ENCODE measurements at regions not wholly inside any gene's neighbourhood (a gene's known extent, or its start where the extent isn't known, plus 50 kb on each side); places are given as distances from the start of the nearest gene placed in this dataset.

DNA sequence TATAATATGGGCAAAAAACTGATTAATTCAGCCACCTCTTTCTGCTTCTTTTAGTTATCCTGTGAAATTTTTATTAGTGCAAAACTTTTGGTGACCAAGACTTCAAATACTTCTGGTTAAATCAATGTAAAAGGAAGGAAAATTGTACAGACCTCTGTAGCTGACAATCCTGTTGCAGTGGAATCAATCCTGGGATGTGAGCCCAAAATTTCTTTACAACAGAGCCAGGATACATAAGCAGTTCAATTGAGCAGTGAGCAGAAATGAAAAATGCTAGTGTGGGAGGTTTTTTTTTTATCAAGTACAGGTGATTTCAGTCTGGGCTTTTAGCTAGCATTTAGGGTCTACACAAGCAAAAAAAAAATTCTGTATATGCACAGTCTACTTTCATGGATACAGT lies 398.0 kb downstream of the OTOL1 start:
- Histone ChIP-seq H3K4me3 (replicated peaks; ENCODE audit: low read depth, low read length) (no peak overlapping the region), H3K27me3 (replicated peaks; ENCODE audit: control insufficient read depth, insufficient read depth, low read length) (no peaks in the 10 kb centered on the region), H3K36me3 (ENCODE audit: control insufficient read depth, insufficient read depth, low read length) (no peaks in the 10 kb centered on the region)
- TF ChIP-seq, protein P1, sequence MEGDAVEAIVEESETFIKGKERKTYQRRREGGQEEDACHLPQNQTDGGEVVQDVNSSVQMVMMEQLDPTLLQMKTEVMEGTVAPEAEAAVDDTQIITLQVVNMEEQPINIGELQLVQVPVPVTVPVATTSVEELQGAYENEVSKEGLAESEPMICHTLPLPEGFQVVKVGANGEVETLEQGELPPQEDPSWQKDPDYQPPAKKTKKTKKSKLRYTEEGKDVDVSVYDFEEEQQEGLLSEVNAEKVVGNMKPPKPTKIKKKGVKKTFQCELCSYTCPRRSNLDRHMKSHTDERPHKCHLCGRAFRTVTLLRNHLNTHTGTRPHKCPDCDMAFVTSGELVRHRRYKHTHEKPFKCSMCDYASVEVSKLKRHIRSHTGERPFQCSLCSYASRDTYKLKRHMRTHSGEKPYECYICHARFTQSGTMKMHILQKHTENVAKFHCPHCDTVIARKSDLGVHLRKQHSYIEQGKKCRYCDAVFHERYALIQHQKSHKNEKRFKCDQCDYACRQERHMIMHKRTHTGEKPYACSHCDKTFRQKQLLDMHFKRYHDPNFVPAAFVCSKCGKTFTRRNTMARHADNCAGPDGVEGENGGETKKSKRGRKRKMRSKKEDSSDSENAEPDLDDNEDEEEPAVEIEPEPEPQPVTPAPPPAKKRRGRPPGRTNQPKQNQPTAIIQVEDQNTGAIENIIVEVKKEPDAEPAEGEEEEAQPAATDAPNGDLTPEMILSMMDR (IDR thresholded peaks at IDR 0.05; ENCODE audit: insufficient read depth, low read length, poor library complexity, severe bottlenecking) = no peak
- DNase-seq (ENCODE audit: extremely low read depth, insufficient read length) = no peak

- H3K4me3 ChIP-seq (replicated peaks; ENCODE audit: low read depth, low read length) = no peak overlapping the region
- no peaks in the 10 kb centered on the region for H3K36me3 ChIP-seq (ENCODE audit: control insufficient read depth, insufficient read depth, low read length)
- H3K27me3 ChIP-seq (replicated peaks; ENCODE audit: control insufficient read depth, insufficient read depth, low read length) = no peaks in the 10 kb centered on the region
- DNase-seq (ENCODE audit: extremely low read depth, insufficient read length) = no peak
- TF ChIP-seq, protein P1 (IDR thresholded peaks at IDR 0.05; ENCODE audit: insufficient read depth, low read length, poor library complexity, severe bottlenecking) = no peak
These were observed 409.0 kb downstream of the OTOL1 start for GRCh38 chr3:161905520-161906132.

GRCh38 chr3:161913786-161914389 lies 417.3 kb downstream of the OTOL1 start:
- TF ChIP-seq, protein P1 (IDR thresholded peaks at IDR 0.05; ENCODE audit: insufficient read depth, low read length, poor library complexity, severe bottlenecking) = no peak
- DNase-seq (ENCODE audit: extremely low read depth, insufficient read length) = no peak
- no peak overlapping the region for H3K4me3 ChIP-seq (replicated peaks; ENCODE audit: low read depth, low read length)

GRCh38 chr3:161914703-161915417 lies 418.3 kb downstream of the OTOL1 start:
- Histone ChIP-seq H3K36me3 (ENCODE audit: control insufficient read depth, insufficient read depth, low read length) (no peaks in the 10 kb centered on the region), H3K27me3 (replicated peaks; ENCODE audit: control insufficient read depth, insufficient read depth, low read length) (no peaks in the 10 kb centered on the region), H3K4me3 (replicated peaks; ENCODE audit: low read depth, low read length) (no peak overlapping the region)
- DNase-seq (ENCODE audit: extremely low read depth, insufficient read length) = no peak
- TF ChIP-seq, protein P1 (IDR thresholded peaks at IDR 0.05; ENCODE audit: insufficient read depth, low read length, poor library complexity, severe bottlenecking) = no peak

More at GRCh38 chr3:161913786-161914389, 417.3 kb downstream of the OTOL1 start:
- Histone ChIP-seq H3K27me3 (replicated peaks; ENCODE audit: control insufficient read depth, insufficient read depth, low read length) (no peaks in the 10 kb centered on the region), H3K36me3 (ENCODE audit: control insufficient read depth, insufficient read depth, low read length) (no peaks in the 10 kb centered on the region)

- DNase-seq (ENCODE audit: extremely low read depth, insufficient read length) = no peak
These were observed 418.8 kb downstream of the OTOL1 start for GRCh38 chr3:161915418-161915750.

More at GRCh38 chr3:161915418-161915750, 418.8 kb downstream of the OTOL1 start:
- Histone ChIP-seq H3K27me3 (replicated peaks; ENCODE audit: control insufficient read depth, insufficient read depth, low read length) (no peaks in the 10 kb centered on the region), H3K36me3 (ENCODE audit: control insufficient read depth, insufficient read depth, low read length) (no peaks in the 10 kb centered on the region), H3K4me3 (replicated peaks; ENCODE audit: low read depth, low read length) (no peak overlapping the region)
- TF ChIP-seq, protein P1 (IDR thresholded peaks at IDR 0.05; ENCODE audit: insufficient read depth, low read length, poor library complexity, severe bottlenecking) = no peak
